Activated CD4-positive, CD25-positive, alpha-beta regulatory T cell (primary cell): ENCODE measurements at regions not wholly inside any gene's neighbourhood (a gene's known extent, or its start where the extent isn't known, plus 50 kb on each side); places are given as distances from the start of the nearest gene placed in this dataset.

Experiments
- DNase-seq, 4 experiments: peaks; one replicate each; lab custom pipeline; 2025; lab: John Stamatoyannopoulos, UW

DNA sequence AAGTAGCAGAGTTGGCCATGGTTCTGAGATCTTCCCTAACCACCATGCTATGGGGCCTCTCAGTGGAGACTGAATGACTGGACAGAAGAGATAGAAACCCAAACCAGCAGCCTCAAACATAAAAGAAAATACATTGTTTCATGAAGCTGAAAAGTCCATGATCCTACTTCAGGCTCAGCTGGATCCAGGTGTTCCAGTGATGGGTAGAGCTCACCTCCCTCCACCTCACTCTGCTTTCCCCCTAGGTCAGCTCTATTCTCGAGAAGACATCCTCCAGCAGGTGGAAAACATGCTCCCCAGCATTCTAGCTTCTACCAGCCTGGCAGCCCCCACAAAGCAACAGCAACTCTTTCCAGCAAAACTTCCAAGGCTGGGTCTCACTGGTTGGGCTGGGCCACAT, 132.1 kb downstream of the OAT start:
- DNase-seq, result no peak

DNA sequence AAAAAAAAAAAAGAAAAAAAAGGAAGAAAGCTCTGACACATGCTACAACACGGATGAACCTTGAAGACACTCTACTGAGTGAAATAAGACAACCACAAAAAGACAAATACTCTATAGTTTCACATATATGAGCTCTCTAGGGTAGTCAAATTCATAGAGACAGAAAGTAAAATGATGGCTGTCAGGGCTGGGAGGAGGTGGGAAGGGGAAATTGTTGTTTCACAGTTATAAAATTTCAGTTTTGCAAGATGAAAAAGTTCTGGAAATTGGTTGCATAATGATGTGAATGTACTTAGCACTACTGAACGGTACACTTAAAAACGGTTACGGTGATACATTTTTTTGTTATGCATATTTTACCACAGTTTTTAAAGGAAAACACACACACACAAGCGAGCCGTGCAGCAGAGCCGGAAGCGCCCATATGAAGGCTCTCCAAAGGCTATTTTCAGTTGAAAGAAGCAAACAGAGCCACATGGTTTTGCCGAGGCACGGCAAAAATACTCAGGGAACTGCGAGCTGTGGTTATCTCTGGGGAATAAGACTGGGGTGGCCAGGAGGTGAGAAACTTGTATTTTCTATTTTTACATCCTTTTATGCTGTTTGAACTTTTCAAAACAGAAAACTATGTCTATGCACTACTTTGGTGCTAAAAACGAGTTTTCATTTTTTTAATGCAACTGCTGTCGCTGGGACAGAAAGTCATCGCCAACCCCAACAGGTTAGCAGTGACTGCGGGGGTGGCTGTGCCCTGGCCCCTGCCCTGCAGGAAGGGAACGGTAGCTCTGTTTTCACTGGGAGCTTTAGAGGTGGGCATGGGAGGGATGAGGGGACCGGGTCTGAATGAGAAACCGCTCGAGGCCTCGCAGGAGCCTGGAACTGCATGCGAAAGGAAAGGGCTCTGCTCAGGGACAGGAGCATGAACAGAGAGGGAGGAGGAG, 132.9 kb downstream of the OAT start:
- DNase-seq, result no peak

DNA sequence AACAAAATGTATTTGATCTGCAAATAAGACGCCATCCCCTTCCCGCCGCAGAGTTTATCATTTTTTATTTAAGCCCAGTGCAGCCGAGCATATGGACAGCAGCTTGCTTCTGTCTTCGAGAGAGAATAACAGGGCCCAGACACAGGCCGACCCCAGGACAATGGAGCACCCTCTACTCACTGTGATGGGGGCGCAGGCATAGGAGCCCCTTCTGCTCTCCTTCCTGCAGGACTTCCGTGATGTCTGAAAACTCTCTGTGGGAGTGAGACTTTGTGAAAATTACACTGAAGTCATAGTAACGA, 134.8 kb downstream of the OAT start:
- no peak for DNase-seq

DNA sequence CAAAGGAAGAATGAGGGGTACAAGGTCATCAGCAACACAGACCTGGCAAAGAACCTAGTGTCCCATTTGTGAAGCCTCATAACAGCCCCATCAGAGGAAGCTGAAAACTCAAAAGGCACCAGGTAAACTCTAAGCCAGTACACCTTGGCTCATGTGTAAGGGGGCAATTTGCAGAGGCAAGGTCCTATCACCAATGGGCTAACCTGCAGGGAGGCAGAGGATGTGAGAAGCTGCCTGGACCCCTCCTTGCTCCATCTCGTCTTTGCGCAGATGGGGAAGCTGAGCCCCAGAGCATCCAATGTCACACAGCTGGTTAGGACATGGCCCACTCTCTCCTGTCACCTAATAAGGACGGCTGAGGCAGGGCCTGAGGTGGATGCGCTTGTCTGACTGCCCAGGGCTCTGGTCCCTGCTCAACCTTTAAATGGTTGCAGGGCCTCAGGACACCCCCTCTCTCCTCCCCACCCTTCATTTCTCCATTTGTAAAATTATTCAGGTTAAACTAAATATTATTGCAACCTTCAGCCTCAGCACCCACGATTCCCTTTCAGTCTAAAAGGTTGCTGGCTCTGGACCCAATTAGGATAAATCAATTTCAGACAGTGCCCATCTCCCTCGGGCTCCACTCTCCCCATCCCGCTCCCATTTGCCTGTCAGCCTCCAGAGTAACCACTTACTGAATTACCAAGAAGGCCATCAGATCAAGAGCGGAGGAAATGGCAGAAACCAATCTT, 135.3 kb downstream of the OAT start:
- DNase-seq, result no peak

DNA sequence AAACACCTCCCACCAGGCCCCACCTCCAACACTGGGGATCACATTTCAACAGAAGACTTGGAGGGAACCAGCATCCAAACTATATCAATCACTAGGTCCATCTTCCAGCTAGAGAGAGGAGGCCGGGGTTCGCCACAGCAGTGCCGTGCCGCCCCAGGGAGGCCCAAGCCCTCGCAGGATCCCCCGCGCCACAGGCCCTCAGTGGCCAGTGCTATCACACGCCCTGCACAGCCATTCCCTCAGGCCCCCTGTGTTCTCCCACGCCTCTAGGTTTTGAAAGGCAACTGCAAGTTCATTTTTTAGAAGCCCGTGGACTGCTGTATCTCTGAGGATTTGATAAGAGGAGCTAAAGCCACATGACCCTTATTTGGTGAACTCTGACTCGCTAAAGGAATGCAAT, 136.4 kb downstream of the OAT start:
- DNase-seq, result no peak

DNA sequence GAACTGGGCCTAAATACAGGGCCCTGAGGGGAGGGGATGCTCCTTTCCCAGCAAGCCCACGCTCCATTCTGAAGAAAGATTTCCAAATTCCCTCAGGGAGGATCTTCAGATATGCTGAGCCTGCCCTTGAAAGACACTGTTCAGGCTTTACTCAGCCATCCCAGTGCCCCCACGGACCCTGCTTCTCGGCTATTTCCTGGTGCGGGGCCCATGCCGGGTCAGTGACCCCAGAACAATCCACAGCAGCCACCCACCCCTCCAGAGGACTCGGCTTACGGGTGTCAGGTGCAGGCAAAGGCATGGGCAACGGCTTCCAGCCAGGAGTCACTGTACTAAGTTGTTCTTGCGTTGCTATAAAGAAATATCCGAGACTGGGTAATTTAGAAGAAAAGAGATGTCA, 137.1 kb downstream of the OAT start:
- no peak for DNase-seq

DNA sequence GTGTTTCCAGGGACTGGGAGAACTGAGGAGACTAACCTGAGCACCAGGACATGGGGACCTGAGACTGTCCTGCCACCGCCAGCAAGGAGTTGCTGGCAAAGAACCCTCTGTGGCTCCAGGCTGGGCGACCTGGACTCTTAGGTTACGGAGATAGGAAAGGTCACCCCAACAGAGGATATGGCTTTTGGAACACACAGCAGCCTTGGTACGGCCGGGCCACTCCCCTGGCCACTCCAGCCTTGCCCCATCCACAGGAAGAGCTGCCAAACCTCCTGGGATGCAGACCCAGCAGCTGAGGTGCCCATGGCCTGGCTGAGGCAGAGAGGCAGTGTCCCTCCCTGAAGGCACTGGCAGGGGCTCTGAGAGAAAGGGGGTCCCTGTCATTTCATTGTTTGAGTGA, 137.8 kb downstream of the OAT start:
- no peak for DNase-seq

DNA sequence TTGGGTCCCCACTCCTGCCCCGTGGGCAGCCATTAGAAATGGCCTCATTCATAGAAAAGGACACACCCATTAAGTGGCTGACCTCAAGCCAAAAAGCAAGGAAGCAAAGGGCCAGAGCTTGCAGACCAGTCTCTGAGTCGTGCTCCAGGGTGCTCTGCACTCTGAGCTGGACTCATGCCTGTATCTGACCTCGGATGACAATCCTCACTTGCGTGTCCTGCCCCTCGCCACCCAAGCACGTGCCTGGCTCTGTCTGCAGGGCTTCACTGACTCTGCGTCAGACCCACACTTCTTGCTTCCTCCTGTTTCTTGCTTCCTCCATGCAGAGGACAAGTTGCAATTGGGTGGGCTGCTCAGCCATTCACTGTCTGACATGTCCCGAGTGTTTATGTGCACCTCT, 138.8 kb downstream of the OAT start:
- no peak for DNase-seq

DNA sequence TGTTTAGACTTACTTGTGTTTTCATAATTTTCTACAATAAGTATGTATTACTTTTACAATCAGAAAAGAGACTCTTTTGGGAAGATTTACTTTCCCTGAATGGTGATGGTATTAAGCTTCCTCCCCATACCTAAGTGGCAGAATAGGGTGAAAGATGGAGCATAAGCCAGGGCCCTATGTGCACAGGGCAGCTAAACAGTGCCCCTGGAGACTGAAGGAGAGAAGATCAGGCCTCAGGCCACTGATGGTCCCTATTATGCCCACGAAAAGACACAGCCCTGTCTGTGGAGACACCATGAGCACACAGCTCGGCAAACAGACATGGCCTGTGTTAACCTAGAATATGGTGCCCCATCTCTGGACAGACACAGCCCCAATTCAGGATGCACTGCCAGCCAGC, 139.4 kb downstream of the OAT start:
- no peak for DNase-seq

DNA sequence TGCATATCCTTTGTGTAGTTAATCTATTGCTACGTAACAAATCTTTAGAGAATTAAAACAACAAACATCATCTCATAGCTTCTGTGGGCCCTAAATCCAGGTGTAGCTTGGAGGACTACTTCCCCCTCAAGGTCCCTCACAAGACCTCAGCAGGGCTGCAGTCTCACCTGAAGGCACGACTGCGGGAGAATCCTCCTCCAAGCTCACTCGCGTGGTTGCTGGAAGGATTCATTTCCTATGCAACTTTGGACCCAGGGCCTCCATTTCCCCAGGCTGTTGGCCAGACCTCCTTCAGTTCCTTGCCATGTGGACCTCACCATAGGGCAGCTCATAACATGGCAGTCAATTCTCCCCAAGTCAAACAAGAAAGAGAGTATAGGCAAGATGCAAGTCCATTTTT, 140.4 kb downstream of the OAT start:
- no peak for DNase-seq

DNA sequence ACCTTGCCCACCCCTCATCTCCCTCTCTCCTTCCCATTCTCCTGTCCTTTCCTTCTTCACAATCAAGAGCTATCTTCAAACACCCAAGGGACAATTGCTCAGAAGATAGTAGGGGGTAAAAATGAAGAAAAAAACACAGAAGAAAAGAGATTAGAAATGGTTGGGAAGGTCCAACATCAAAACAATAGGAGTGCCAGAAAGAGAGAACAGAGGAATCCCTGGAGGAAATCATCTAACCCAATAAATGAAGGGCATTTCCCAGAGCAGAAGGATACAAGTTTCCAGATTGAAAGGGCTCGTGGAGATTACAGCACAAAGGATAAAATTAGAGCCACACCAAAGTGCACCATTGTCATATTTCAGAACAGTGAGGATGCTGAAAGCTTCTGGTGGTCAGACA, 145.6 kb downstream of the OAT start:
- DNase-seq, result no peak

DNA sequence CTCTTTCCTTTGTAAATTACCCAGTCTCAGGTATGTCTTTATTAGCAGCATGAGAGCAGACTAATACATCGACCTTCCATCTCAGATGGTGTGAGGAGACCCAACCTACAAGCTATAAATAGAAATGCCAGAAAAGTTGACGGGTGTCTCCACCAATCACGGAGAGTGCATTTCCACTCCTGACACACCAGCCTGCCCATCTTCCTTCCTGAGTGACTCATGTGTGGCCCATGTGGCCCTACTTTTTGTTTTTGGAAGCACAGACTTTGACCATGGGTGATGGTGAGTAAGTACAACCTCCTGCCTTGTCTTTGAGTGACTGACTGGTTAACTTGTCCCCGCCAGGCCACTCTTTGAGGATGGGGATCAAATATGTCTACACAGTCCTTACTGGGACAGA, 147.0 kb downstream of the OAT start:
- no peak for DNase-seq

DNA sequence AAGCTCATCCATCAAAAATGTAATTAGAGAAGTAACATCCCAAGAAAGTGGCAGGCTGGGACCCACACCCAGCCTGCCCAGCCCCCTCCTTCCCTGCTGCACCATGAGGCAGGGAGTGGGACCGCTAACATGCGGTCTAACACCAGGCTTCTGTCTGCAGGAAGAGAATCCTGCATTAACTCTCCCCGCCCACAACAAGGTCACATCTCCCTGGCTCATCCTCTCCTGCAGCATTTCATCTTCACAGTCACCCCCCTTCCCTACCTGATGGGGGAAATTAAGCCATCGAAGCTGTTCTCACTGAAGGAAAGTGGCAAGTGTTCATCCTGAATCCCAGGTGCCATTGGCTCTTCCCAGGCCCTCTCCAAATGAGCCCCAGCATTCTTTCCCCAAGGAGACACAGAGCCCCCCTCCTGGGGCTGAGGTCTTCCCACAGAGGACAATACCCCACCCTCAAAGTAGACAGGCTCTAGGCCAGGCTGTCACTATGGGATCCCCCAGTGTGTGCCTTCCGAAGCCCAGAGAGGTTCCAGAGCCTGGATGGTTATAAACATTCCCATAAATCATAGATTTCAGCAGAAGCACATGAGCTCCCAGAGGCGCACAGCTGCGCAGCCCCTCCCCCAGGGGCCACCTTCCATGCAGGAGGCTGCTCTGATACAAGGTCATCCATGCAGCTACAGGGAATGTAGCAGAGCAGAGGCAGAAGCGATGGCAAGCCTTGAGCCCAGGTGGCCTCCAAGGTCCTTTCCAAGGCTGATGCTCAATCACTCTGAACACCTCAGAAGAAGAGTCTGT, 148.0 kb downstream of the OAT start:
- DNase-seq, result no peak

DNA sequence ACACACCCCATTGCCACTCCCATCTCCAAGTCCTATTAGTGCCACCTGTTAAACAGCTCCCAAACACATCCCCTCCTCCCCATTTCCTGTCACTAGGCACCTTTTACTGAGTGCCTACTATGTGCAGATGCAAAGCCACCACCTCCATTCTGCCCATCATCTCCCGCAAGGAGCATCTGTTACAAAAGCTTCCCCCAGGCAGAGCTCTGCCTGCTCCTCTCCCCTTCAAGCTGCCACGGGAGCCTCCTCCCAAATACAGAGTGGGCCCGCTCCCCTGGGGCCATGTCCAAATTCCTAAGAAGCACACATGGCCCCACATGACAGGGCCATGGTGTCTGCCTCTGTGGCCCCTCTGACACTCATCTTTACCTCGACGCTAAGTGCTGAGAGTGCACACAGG, 149.7 kb downstream of the OAT start:
- DNase-seq, result no peak

DNA sequence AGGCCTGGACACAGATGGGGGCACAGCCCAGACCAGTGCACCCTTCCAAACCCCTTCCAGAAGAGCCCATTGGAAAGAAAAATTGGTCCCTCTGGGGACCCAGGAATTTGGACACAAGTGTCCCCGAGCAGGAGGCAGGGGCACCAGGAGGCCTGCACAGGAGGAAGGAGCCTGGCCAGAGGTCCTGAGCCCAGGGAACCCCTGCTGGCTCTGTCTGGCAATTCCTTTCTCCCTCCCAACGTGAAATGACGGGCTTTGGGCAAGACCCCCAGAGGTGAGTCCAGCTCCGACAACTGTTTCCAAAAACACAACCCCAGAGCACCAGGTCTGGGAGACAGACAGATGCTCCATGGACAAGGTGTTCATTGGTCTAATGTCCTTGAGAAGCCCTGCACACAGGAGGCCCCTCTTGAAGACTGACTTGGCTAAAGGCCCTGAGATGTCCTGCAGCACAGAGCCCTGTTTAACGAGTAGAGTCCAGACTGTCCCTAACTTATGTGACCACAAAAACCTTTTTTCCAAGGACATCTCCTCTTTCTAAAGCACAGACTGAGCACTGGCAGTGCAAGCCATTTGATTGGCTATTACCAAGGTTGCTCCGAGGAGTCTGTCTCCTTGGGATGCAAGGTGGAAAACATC, 150.7 kb downstream of the OAT start:
- DNase-seq, result no peak

DNA sequence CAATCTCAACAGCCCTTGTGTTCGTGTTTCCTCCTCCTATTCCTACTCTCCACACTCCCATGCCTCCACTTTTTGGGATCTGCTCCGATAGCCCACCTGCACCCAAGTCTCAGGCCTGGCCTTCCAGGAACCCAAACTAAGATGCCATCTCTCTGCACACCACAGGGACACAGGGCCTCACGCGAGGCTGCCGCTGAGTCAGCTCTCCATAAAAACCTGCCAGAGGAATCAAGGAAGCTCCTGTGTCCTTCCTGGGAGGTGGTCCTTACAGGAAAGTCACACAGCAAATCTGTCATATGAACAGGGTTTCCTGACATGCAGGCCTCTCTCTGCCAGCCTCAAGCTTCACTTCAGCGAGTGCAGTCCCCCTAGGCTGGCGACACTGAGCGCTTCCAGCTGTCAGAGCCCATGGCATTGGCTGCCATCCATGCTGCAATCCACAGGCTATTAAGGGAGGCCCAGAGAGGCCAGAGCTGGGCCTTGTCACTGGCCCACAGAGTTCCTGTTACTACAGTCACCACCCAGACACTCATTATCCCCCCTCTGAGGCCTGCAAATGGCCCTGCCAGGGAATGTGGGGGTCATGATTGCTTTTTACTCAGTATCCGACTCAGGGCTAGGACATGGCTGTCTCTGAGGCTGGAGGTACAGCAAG, 151.4 kb downstream of the OAT start:
- no peak for DNase-seq

DNA sequence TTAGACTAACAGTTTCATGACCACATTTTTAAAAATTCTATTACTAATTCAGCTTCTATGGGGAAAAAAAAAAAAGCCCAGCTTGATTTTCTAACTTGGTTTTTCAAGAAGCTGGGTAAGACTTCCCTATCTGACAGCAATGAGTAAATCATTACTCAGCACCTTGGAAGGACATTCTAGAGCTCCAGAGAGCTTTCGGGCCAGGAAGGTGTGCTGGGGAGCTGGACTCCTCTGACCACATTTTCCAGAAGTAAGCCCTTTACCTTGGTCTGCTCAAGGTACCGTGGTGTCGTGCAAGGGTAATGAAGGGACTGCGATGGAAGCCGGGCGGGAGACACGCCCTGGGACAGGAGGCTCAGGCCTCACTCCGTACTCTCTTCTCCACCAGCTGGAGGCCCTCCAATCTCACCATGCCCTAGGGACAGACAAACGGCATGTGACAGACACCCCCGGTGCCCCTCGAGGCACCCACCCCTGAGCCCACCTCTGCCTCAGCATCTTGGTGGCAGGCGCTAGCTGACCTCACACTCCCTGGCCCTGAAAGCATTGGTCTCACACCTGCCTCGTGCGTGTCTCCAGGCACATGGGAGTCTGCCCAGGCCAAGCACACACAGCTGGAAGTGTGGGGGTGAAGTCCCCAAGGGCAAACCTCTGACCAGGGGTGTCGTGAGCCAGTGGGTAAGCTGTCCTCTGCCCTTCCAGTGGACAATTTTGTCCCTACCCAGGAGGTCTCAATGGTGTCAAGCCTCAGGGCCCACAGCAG, 152.1 kb downstream of the OAT start:
- no peak for DNase-seq

DNA sequence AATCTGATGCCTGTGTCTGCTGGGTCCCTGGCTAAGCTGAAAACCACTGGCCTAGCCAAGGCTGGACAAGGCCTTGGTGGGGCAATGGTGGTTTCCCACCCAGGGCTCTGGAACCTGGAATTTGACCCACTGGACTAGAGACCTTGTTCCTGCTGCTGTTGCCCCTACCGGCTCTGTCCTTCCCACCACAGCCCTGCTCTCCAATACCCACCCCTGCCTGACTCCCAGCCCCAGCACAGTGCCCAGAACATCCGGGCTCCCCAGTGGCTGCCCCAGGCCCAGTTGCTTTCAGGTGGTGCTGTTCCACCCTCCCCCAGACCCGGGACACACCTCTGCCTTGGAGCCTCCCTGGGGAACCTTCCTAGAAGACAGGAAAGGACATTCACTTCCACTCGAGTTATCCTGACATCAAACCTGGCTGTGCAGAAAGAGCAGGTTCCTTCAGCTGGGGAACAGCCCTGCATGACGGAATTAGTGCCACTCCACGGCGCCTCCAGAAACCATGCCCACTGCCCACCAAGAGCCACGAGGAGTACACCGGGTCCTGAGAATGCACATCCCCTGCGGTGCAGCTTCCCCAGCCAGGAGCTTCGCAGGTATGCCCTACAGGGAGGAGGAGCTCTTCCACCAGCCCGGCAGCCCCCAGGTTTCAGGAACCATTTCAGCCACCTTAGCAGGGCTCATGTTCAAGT, 152.8 kb downstream of the OAT start:
- no peak for DNase-seq

DNA sequence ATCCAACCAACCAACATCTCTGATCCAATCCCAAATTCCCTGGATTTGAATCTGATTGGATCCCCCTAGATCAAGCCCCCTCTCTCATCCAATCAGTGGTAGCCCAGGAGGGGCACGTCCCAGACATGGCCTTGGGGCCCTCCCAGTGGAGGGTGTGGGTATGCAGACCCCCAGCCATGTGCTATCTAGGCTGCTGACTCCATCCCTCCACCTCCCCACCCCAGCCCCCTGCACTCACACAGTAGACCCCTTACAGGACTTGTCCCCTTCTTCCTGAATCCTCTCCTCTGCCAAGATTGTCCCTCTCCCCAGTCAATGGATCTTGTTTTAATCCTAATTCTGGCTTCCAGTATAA, 153.4 kb downstream of the OAT start:
- DNase-seq, result no peak

DNA sequence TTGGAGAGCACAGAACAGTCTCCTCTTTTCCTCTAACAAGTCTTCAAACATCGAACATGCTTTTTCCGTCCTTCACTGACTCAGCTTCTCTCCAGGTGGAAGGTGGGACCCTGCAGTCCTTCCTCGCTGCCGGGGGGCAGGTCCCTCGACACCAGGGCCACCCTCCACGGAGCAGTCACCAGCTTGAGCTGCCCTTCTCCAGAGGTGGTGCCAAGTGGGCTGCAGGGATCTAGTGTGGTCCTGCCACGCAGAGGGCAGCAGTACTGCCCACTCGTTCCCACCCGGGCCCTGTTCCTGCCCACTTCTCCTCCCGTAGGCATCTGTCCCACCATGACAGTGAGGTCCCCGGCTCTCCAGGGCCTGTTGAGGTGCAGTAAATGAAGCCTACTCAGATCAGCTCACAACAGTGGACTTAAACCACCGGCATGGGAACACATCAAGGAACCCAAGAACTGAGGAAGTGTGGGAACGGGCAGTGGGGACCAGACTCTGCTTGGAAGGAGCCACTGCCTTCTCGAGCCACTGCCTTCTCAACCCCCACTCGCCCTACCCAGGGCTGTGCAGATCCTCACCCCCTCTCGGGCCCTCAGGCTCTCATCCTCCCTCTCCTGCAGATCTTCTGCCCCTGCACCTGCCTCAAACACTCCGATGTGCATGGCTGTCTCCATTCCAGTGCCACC, 153.9 kb downstream of the OAT start:
- DNase-seq, result no peak
